Sigmoid colon (tissue), 6 donors: ENCODE measurements at regions not wholly inside any gene's neighbourhood (a gene's known extent, or its start where the extent isn't known, plus 50 kb on each side); places are given as distances from the start of the nearest gene placed in this dataset.

ENCODE experiments used
- DNase-seq: peaks from one replicate; pipeline ENCODE4 v3.0.0-alpha.2; 2019
- H3K27ac ChIP-seq, 4 donors: fragments of 200-600 bp; sonication (generic); one replicate each; pipeline ENCODE4 v1.5.1; 2016 to 2019; ENCODE audit warnings: mild to moderate bottlenecking in 1 of 4
- H3K27me3 ChIP-seq, 3 donors: fragments of 200-600 bp; sonication (generic); one replicate each; pipeline ENCODE4 v1.5.1; 2019; ENCODE audit warnings: mild to moderate bottlenecking in 1 of 3
- H3K36me3 ChIP-seq, 4 donors: fragments of 200-600 bp; sonication (generic); one replicate each; pipeline ENCODE4 v1.5.1; 2016 to 2019
- H3K4me1 ChIP-seq, 4 donors: fragments of 200-600 bp; sonication (generic); one replicate each; pipeline ENCODE4 v1.5.1; 2017 to 2019
- H3K4me3 ChIP-seq, 4 donors: fragments of 200-600 bp; sonication (generic); one replicate each; pipeline ENCODE4 v1.5.1; 2017 to 2019; ENCODE audit warnings: mild to moderate bottlenecking in 2 of 4, moderate library complexity in 1 of 4
- H3K9me3 ChIP-seq, 4 donors: fragments of 200-600 bp in 3 of 4; sonication (generic) in 3 of 4; one replicate each; pipeline versions ENCODE4 v1.5.1 to v1.6.1; 2013 to 2019
- EP300 ChIP-seq, 4 donors: sonication (generic); formaldehyde crosslinking; IDR thresholded peaks; one replicate each; pipeline ENCODE4 v1.6.1; 2017; ENCODE audit warnings: antibody characterized with exemption in 4 of 4
- POLR2A ChIP-seq, 2 donors: fragments of 450-650 bp; IDR thresholded peaks; one replicate each; pipeline ENCODE4 v1.6.1; 2016; ENCODE audit warnings: antibody characterized with exemption in 2 of 2, mild to moderate bottlenecking in 2 of 2, moderate library complexity in 2 of 2
- POLR2AphosphoS5 ChIP-seq, 4 donors: sonication (generic); formaldehyde crosslinking; IDR thresholded peaks; one replicate each; pipeline ENCODE4 v1.6.1; 2017; ENCODE audit warnings: antibody characterized with exemption in 4 of 4
- WGBS, 2 donors: extraction: QIAGEN DNeasy Blood & Tissue Kit; methylation state at CpG; one replicate each; pipeline ENCODE4 v1.1.7; 2013; 5-methylcytosine and 5-hydroxymethylcytosine counted together
- intact Hi-C: fragments of 100-400 bp; cut with DNase I; formaldehyde crosslinking; loops from one replicate; pipeline ENCODE4 v1.15.1; 2023
- TF ChIP-seq, protein P1 (sequence below), 4 experiments: fragments of 450-650 bp in 3 of 4; fragments of 200-600 bp in 1 of 4; IDR thresholded peaks; one replicate each; pipeline ENCODE4 v1.5.1; 2016 to 2019; ENCODE audit warnings: antibody characterized with exemption in 4 of 4, mild to moderate bottlenecking in 3 of 4, moderate library complexity in 2 of 4
- donor health status: healthy with polysubstance abuse.
- donor health status: healthy.

DNA sequence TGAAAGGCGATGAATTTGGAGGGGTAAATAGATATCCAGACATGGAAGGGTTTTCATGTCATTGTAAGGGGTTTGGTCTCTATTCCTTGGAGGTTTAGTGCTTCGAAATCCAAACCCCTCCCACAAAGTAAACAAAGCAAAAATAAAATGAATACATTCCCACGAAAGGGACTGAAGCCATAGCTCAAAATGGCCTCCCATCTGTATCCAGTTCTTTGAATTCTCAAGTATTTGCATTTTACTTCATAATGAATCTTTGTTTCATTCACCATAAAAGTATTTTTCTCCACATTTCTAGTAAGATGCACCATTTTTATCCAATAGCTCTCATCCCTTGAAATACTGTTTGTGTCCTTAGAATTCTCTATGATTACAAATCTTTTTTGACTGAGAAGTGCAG lies 103.2 kb upstream of the DTNA start:
- intact Hi-C loops: loop anchor here (5.0 kb wide), 1 partner anchor 100 kb away; no protein-coding TSS in a partner anchor
- WGBS, 2 donors: 43 to 78% methylated on average over 3 of the region's 3 CpGs

DNA sequence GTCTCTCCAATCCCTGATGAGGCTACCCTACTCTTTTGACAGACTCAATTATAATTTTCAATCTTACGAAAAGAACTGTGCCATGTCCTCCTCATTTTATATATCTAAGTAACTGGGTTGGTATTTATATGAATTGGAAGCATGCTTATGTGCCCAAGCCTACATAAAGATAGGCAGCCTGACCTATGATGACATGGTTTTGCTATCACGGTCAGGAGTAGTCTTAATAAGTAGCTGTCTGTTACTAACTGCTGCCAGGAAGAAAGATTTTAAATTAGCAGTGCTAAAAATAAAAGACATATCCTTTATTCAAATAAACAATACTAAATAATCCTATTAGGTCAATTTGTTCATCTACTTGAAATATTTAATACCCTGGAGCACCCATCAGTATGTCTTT lies 102.0 kb upstream of the DTNA start:
- Histone ChIP-seq H3K27ac (no peak overlapping the region), H3K36me3 (peaks cover 0 to 4% (median 0%) of the 10 kb centered on the region in 4 donors), H3K9me3 (no peaks in the 10 kb centered on the region), H3K4me1 (peaks cover 0 to 45% (median 25%) of the 10 kb centered on the region in 4 donors), H3K4me3 (no peak overlapping the region), H3K27me3 (no peaks in the 10 kb centered on the region)
- no peak for TF ChIP-seq POLR2A (IDR thresholded peaks at IDR 0.05)
- no peak for TF ChIP-seq POLR2AphosphoS5 (IDR thresholded peaks at IDR 0.05)
- TF ChIP-seq, protein P1, sequence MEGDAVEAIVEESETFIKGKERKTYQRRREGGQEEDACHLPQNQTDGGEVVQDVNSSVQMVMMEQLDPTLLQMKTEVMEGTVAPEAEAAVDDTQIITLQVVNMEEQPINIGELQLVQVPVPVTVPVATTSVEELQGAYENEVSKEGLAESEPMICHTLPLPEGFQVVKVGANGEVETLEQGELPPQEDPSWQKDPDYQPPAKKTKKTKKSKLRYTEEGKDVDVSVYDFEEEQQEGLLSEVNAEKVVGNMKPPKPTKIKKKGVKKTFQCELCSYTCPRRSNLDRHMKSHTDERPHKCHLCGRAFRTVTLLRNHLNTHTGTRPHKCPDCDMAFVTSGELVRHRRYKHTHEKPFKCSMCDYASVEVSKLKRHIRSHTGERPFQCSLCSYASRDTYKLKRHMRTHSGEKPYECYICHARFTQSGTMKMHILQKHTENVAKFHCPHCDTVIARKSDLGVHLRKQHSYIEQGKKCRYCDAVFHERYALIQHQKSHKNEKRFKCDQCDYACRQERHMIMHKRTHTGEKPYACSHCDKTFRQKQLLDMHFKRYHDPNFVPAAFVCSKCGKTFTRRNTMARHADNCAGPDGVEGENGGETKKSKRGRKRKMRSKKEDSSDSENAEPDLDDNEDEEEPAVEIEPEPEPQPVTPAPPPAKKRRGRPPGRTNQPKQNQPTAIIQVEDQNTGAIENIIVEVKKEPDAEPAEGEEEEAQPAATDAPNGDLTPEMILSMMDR (IDR thresholded peaks at IDR 0.05): no peak
- no peak for TF ChIP-seq EP300 (IDR thresholded peaks at IDR 0.05)
- intact Hi-C loops: loop anchor here (5.0 kb wide), 1 partner anchor 99 kb away; no protein-coding TSS in a partner anchor
- 89 to 97% methylated on average over 2 of the region's 2 CpGs for WGBS, 2 donors
- DNase-seq: no peak

More for the DNA sequence above, 103.2 kb upstream of the DTNA start:
- Histone ChIP-seq H3K27ac (no peak overlapping the region), H3K27me3 (no peaks in the 10 kb centered on the region), H3K4me3 (no peak overlapping the region), H3K36me3 (no peaks in the 10 kb centered on the region), H3K4me1 (peaks cover 0 to 45% (median 26%) of the 10 kb centered on the region in 4 donors), H3K9me3 (no peaks in the 10 kb centered on the region)
- TF ChIP-seq POLR2A (IDR thresholded peaks at IDR 0.05) (no peak), POLR2AphosphoS5 (IDR thresholded peaks at IDR 0.05) (no peak), EP300 (IDR thresholded peaks at IDR 0.05) (no peak)
- TF ChIP-seq, protein P1 (IDR thresholded peaks at IDR 0.05): no peak
- no peak for DNase-seq

DNA sequence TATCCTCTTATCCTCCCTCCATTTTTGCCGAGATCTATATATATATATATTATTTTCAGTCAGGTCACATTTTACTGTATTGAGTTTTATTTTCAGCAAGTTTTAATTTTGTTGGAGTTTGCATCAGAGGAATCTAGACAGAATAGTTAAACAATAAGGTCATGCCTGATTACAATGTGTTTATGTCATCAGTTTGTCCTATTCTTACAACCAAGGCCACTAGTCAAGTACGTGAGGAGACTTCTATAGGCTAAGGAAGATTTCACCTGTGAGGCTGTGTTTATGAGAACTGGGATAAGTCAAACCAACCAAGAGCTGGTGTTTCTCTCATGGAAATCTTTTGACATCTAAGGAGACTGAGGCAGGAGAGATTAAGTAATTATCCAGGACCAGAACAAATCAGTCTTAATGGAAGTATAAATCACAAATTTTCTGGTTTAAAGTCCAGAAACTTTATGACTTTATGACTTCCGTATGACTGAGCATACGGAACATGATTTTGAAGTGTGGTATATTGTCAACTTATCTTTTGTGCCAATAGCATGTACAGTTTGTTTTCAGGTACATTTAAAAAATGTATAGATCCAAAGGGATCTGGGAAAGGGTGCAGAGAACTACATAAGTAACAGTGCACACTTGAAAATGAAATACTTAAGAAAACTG lies 100.0 kb upstream of the DTNA start:
- H3K27me3 ChIP-seq: no peaks in the 10 kb centered on the region
- WGBS, 2 donors: 38 to 77% methylated on average over 4 of the region's 4 CpGs
- no peak for DNase-seq
- no peaks in the 10 kb centered on the region for H3K9me3 ChIP-seq
- intact Hi-C loops: loop anchor here (5.0 kb wide), 1 partner anchor 97 kb away; no protein-coding TSS in a partner anchor
- peaks cover 0 to 4% (median 0%) of the 10 kb centered on the region in 4 donors for H3K36me3 ChIP-seq
- TF ChIP-seq POLR2A (IDR thresholded peaks at IDR 0.05): no peak
- no peak for TF ChIP-seq EP300 (IDR thresholded peaks at IDR 0.05)
- TF ChIP-seq POLR2AphosphoS5 (IDR thresholded peaks at IDR 0.05): no peak
- TF ChIP-seq, protein P1 (IDR thresholded peaks at IDR 0.05): no peak
- no peak overlapping the region for H3K27ac ChIP-seq
- peaks cover 0 to 34% (median 15%) of the 10 kb centered on the region in 4 donors for H3K4me1 ChIP-seq
- no peak overlapping the region for H3K4me3 ChIP-seq

DNA sequence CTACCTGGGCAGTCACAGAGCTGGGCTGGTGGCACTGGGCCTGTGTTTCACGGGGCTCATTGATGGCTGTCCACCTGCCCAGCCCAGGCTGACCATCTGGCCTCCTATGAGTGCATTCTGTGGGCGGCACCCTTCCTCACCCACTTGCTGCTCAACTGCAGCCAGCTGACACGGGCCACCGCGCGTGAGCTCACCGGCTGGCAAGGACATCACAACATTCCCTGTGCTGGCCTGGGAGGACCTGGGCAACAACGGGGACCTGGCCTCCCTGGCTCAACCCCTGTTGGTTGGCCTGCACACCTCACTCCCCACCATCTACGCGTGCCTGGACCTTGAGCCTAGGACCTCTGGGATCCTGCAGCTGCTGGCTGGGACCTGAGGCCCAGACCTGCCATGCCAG lies 98.2 kb upstream of the DTNA start:
- Histone ChIP-seq H3K27me3 (no peaks in the 10 kb centered on the region), H3K4me1 (peaks cover 0 to 30% (median 9%) of the 10 kb centered on the region in 4 donors), H3K4me3 (no peak overlapping the region), H3K27ac (no peak overlapping the region), H3K36me3 (peaks cover 0 to 4% (median 0%) of the 10 kb centered on the region in 4 donors), H3K9me3 (no peaks in the 10 kb centered on the region)
- TF ChIP-seq EP300 (IDR thresholded peaks at IDR 0.05) (no peak), POLR2A (IDR thresholded peaks at IDR 0.05) (no peak), POLR2AphosphoS5 (IDR thresholded peaks at IDR 0.05) (no peak)
- TF ChIP-seq, protein P1 (IDR thresholded peaks at IDR 0.05): no peak
- intact Hi-C loops: no loop called here
- WGBS, 2 donors: 93 to 95% methylated on average over 10 of the region's 10 CpGs
- DNase-seq: no peak
